ENCODE measurements at regions not wholly inside any gene's neighbourhood (a gene's known extent, or its start where the extent isn't known, plus 50 kb on each side); places are given as distances from the start of the nearest gene placed in this dataset.

DNA sequence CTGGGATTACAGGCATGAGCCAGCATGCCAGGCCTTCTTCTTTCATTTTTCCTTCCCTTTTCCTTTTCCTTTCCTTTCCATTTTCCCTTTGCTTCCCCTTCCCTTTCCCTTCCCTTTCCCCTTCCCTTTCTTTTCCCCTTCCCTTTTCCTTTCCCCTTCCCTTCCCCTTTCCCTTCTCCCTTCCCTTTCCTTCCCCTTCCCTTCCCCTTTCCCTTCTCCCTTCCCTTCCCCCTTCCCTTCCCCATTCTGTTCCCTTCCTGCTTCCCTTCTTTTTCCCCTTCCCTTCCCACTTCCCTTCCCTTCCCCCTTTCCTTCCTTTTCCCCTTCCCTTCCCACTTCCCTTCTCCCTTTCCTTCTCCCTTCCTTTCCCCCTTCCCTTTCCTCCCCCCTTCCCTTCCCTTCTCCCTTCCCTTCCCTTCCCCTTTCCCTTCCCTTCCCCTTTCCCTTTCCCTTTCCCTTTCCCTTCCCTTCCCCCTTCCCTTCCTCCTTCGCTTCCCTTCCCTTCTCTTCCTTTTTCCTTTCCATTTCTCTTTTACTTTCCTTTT is 712.2 kb upstream of the POM121L12 start:
- no peak for DNase-seq

DNA sequence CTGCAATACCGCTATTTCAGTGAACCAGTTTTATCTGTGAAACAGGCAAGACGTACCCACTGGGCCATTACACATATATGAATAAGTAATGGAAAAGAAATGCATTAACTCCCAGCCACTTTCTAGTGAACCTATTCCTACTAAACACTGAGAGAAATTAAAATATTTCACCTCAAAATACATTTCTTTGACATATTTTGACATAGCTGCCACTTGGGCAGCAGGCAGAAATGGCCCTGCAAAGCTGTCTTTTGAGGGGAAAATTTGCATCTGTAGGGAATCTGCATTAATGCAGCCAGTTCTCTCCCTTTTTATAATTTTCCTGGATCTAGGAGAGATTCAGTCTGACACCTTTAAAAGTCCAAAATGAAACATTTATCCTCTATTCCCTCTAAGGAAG is 714.8 kb upstream of the POM121L12 start:
- no peak for DNase-seq

DNA sequence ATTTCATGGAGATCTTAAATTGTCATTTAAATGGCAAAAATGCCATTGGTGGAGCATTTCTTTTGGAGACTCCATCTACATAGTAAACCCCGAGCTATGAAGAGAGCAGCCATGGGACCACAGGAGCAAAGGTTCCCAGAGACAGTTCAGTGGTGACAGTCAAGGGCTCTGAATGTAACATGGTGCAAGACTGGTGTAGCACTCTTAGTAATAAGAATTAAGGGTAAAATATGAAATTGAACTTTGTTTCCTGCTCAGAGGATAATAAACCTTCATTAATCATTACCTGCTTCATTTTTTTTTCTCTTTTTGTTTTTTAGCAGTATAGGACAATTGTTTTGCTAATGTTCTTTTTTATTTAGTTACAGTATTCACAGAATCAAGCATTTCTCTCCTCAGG is 717.5 kb upstream of the POM121L12 start:
- no peak for DNase-seq

DNA sequence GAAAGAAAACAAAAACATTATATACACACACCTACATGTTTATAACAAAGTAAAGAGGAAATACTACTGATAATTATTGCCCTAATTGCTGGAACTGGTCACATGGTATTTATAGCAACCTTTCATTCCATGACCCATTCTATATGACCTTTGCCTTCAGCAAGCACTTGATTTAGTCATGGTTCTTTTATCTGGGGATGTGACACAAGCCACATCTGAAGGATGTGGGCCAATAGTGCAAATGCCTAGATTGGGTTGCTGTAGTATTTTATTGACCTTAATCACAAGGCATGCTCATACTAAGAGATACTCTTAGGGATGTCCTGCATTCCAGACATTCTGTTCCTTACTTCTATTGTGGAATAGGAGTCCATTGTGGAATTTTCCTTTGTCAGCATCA is 723.5 kb upstream of the POM121L12 start:
- DNase-seq: no peak

DNA sequence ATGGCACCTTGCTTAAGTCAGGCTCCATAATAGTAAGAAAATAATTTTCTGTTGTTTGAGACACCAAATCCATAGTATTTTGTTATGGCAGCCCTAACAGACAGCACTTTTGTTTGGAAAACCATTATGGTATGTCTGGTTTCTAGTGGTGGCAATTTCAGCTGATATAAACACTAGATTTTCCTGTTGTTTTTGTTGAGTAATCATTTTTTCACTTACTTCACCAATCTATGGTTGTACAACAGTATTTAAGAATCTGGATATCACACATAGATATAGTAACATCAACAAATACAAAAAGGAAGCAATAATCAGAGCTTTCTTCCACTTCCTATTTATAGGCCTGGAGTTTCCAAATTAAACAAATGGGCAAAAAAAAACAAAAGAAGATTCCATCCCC is 725.8 kb upstream of the POM121L12 start:
- no peak for DNase-seq

DNA sequence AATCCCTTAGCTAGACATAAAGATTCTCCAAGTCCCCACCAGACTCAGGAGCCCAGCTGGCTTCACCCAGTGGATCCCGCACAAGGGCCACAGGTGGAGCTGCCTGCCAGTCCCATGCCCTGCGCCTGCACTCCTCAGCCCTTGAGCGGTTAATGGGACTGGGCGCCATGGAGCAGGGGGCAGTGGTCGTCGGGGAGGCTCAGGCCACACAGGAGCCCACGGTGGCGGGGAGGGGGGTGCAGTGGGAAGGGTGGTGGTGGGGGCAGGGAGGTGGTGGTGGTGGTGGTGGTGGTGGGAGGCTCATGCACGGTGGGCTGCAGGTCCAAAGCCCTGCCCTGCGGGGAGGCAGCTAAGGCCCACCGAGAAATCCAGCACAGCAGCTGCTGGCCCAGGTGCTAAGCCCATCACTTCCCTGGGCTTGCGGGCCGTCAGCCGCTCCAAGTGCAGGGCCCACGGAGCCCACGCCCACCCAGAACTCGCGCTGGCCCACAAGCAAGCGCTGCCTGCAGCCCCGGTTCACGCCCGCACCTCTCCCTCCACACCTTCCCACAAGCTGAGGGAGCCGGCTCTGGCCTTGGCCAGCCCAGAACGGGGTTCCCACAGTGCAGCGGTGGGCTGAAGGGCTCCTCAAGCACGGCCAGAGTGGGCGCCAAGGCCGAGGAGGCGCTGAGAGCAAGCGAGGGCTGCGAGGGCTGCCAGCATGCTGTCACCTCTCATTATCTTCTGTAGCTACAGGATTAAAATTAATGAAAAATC is 732.5 kb upstream of the POM121L12 start:
- no peak for DNase-seq

DNA sequence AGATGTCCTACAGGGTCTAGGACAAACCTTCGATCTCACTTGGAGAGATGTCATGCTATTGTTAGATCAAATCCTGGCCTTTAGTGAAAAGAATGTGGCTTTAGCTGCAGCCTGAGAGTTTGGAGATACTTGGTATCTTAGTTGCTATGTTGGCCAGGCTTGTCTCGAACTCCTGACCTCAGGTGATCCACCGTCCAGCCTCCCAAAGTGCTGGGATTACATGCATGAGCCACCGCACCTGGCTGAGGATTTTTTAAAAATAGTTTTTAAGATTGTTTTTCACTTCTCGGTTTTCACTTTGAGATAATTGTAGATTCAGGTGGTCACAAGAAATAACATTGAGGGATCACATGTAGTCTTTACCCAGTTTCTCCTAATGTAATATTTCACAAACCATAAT is 738.3 kb upstream of the POM121L12 start:
- DNase-seq: no peak

DNA sequence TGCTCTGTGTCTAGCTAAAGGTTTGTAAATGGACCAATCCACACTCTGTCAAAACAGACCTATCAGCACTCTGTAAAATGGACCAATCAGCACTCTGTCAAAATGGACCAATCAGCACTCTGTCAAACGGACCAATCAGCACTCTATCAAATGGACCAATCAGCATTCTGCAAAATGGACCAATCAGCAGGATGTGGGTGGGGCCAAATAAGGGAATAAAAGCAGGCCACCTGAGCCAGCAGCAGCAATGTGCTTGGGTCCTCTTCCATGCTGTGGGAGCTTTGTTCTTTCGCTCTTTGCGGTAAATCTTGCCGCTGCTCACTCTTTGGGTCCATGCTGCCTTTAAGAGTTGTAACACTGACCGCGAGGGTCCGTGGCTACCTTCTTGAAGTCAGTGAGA is 740.5 kb upstream of the POM121L12 start:
- no peak for DNase-seq

DNA sequence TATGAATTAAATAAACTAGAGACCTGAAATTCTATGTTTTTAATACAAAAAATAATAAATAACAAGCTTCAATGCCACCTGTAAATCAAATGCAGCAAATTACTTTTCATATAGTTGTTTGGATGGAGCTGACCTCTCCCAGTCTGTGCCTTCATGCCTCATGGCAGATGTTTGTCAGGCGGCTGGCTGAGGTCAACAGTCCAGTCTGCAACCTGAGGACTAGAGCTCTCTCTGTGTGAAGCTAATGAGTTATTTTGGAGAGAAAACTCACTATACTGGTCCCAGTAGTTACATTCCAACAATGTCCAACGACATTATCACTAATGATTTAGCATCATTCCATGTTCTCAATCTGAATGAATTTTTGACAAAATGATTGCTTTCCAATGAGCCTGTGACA is 746.2 kb upstream of the POM121L12 start:
- DNase-seq: no peak

DNA sequence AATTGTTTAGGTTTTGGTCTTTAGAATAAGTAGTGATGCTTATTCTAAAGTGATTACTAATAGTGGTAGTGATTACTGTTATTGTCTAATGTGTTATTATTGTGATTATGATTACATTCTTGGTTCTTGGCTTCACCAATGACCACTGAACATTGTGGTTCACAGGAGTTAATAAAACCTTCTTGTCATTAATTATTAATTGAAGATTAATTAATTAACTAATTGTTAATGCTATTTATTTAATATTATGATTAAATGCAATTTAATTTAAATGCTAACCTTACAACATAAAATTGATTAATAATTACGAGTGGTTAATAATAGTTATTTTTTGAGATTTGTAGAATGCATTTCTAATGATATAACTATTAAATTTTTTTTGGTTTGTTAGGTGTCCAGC is 747.7 kb upstream of the POM121L12 start:
- no peak for DNase-seq

DNA sequence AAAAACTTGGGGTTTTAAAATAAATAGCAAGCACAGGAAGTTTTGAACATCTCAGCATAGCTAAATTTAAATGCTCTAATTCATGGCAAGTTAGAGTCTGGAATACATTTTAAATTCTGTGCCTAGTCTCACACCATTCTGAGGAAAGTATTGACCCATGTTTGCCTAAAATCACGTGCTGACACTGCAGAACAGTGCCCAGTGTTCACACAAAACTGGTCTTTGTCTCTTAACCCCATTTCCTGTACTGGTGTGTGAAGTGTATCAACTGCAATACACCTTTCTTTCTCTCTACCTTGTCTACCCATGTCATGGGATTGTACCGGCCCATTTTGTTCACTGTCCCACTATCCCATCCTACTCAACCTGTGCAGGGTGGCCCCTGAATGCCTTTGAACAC is 749.7 kb upstream of the POM121L12 start:
- no peak for DNase-seq

DNA sequence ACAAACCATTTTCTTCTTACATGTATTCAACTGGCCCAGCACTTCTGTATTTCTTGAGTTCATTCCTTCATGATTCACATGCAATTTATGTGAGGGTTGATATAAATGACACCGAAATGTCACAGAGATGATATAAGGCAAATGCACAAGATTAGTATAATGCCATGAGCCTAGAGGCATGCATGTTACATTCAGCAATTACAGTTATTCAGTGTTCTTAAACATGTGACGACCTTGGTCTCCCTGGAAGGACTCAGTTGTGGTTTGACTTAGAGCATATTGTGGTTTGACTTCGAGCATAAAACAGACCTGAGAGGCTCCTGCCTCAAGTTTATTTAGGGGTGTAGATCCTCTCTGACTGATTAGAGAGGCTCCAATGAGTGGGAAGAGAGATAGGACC is 752.1 kb upstream of the POM121L12 start:
- no peak for DNase-seq

DNA sequence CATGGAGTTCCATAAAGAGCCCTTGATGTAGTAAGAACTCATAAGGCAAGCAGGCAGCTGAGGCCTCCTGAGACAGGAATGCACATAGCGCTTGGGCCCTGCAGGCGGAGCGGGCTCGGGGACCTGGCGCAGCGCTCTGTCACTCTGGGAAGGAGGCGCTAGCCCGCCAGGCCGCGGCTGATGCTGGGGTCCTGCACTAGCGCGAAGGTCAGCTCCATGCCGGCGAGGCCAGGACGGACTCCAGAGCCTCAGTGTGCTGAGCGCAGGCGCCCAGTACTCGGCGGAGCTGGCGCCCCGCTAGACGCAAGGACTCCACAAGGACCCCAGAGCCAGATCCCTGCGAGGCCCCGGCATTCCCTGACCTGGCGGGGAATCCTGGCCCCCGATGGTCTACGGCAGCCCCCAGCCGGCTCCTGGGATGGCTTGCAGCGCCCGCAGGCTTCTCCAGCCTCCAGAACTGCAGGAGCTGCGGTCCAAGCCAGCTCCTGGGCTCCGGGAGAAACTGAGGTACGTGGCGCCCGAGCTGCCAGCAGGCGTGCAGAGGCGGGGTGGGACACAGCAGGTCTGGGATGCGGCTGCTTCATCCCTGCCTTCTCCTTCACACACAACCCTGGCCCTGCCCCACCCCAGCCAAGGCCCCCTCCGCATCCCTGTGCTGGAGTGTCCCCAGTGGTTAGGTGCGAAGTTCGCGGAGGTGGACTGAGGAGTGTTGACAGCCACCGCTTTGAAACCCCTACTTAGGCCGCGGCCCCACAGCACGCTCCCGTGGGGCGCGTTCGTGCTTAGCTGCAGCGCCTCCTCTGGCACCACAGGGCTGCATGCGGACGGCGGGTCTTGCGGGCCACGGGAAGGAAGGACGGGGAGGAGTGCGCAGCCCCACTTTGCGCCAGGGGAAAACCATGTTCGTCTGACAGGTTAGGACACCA is 761.5 kb upstream of the POM121L12 start:
- no peak for DNase-seq

DNA sequence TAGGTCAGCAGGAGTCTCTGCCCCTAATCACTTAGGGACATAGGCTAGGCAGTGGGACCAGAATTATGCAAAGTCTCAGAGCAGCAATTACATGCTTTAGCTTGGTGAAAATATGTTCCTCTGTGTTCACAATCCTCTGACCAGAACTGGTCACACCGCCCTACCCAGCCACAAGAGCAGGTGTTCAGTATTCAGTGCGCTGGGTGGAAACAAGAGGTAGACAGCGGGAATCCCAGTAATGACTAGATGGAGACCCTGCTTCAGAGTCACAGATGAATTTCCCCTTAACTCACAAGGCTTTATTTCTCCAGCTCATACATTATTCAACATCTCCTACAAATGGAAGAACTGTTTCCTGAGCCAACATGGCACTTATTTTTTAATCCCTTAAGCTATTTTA is 763.7 kb upstream of the POM121L12 start:
- no peak for DNase-seq

DNA sequence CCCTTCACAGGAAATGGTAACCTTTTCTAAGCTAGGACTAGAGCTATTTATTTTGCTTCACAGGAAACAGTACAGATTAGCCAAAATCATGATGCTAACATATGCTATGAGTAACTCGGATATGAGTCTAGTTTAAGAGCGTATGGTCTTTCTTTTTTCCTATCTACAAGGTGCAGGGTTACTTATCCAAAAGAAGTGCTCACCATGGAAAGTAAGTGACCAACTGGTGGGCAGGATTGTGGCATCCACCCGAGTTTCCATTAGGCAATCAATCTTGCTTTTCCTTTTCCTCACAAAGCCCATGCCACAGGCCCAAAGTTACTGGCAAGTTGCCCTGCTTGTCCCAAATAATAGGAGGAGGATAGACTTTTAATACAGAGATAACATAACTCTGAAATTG is 765.1 kb upstream of the POM121L12 start:
- DNase-seq: no peak

DNA sequence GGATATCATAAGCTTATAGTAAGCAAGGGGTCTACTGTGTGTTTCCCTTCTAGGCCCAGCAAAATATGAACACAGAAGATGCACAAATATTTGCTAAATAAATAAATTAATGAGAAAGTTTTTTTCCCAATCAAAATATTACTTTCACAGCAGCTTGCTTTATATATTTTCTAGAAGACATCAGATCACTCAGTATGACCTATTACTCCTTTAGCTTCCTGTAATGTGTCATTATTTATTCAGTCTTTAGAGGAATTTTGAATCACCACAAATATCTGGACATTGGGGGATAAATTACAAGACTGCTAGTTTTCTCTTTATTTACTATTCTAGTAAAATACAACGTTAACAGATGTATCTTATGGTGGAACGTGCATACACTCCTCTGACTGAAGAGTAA is 765.8 kb upstream of the POM121L12 start:
- no peak for DNase-seq

DNA sequence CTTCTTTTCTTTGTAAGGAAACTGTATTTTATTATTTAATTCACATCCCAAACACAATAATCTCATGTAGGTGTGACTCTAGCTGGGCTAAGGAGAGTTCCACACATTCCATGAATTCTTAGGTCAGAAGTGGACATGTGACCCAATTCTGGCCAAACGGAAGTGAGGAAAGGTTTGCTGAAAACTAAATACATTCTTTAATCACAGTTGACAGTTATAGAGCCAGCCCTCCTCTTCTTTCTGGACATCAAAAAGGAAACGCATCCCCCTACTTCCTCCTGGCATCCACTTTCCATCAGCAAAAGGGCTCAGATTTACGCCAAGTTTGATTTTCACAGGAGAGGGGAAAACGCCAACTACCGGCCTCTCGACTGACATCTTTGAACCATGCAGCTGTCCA is 774.4 kb upstream of the POM121L12 start:
- DNase-seq: no peak

DNA sequence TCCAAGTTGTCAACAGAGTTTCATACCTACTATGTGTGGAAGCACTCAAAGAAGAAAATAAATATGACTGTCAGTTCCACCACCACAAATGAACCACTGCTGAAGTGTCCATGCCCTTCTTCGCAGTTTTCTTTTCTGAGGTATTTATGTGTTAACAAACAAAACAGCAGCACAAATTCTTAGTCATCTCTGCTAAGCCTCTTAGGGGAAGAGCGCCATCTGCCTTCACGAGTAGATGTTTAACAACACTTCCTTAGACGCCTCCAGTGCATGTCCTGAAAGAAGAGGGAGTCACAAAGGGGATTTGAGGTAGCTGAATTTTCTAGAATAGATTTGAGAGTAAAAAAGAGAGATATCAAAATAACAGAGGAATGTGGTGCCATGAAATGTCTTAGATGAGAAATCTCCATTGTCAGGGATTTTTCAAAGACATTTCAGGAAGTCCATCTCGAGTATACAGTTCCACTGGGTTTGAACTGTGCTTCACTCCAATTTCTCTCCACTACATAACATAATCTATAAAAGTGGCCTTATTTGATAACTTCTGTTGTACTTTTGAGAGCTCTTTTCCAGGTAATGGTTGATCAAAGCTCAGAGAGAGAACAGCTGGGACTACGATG is 775.3 kb upstream of the POM121L12 start:
- DNase-seq: no peak

DNA sequence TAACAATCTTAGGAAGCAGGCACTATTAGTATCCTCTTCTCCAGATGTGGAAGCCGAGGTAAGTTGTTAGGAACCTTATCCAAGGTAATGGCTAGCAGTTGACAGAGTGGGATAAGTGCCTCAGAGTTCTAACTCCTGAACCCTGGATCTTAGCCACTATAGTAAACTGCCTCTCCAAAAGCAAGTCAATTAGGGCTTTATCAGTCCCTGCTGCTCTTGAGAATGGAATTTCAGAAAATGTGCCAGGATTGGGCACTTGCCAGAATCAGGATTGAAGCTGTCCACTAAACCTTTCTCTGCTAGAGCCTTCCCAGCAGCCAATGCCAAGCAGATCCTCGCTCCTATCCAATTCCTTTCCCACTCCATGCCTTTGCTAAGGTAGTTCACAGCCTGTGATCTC is 777.5 kb upstream of the POM121L12 start:
- no peak for DNase-seq

DNA sequence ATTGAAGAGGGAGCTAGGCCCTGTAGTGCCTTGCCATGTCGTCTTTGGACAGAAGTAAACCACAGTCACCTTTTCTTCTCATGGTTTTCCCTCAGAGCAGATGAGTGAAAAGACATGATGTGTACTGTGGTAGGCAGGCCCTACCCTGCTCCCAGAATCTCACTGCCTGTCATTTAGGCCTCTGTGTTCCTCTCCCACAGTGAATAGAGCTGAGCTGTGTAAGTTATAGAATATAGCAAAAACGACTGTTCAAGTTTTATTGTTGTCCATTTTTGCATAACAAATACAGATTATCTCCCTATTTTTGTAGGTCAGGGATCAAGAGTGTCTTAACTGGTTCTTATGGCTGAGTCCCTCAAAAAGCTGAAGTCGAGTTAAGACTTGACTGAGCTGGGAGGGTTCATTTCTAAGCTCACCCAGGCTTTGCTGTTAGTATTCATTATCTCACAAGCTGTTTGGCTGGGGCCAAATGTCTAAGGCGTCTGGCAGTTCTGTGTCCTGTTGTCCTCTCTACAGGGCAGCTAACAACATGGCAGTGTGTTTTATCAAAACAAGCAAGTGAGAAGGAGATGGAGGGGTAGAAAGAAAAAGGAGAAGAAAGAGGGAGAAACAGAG is 780.9 kb upstream of the POM121L12 start:
- DNase-seq: no peak

DNA sequence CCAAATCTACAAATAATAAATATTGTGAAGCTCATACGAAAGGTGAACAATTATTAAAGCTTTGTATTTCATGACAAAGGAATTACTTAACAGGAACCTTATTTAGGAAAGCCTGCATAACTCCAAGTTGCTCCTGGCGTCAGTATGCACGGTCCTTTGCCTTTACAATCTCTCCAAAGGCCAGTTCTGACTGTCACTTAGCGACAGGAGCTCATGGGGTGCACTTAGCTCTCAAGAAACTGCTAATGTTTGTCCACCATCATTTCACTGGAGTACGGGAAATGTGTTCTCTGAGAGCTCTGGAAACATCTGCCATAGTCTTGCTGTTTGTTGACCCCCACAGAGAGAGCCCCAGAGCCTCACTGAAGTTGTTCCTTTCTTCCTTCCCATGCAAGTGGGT is 781.5 kb upstream of the POM121L12 start:
- DNase-seq: no peak

DNA sequence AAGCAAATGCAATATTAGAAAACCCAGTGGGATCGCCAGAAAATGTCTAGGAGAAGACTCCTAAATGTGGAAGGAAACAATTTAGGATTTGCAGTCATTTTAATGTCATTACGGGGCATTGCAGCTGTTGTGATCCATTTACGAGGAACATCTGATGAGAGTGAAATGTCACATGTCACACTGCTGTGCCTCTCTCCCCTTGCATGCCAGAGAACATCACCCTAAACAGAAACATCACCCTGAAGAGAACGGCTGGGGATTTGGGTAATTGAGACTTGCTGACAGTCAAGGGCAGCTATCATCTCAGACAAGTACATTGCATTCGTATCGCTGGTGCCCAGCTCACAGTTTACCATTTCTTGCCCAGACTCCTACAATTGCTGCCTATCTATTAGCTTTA is 785.7 kb upstream of the POM121L12 start:
- DNase-seq: no peak

DNA sequence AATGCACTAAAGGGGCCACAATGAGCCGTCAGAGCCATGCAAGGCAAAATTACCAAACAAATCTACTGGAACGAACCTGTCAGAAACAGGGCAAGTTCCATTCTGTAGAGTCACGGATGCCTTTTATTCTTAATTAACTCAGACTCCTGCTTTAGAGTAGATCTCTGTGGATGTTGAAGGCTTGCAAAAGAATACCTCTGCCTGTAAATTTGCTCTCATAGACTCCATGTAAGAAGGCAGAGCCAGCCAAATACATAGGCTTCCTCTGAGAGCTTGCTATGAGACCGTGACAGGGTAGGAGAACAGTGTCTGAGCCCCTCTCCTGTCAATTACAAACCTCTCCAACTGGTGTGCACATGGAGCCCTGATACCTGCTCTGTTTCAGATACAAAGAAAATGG is 787.9 kb upstream of the POM121L12 start:
- DNase-seq: no peak
